GM18498 (cell line): ENCODE measurements at regions not wholly inside any gene's neighbourhood (a gene's known extent, or its start where the extent isn't known, plus 50 kb on each side); places are given as distances from the start of the nearest gene placed in this dataset.

Experiments
- ATAC-seq: cut with Tn5 transposase; IDR thresholded peaks from one replicate; pipeline ENCODE4 v1.9.1; 2021; ENCODE audit warnings: mild to moderate bottlenecking, moderate library complexity; ENCODE audit not compliant: unreplicated experiment

GRCh38 chr2:6326958-6327357, 538.7 kb downstream of the CMPK2 start:
- ATAC-seq, result no peak

- no peak for ATAC-seq
These were observed 528.8 kb downstream of the CMPK2 start for GRCh38 chr2:6336752-6337471.

DNA sequence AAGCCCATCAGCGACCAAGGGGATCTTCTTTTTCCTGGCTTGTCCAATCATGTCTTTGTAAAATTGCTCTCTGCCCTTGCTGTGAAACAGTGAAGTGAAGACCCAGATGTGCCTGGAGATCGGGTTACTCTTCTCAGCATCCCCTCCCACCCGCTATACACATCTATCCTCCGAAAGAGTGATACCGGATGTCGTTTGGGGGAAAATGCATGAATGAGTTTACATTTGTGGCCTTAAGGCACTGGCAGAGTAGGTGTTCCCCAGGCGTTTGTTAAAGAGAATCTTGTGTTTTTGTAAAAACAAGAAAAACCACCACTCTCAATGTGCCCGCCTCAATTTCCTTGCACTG, 528.3 kb downstream of the CMPK2 start:
- ATAC-seq, result no peak

DNA sequence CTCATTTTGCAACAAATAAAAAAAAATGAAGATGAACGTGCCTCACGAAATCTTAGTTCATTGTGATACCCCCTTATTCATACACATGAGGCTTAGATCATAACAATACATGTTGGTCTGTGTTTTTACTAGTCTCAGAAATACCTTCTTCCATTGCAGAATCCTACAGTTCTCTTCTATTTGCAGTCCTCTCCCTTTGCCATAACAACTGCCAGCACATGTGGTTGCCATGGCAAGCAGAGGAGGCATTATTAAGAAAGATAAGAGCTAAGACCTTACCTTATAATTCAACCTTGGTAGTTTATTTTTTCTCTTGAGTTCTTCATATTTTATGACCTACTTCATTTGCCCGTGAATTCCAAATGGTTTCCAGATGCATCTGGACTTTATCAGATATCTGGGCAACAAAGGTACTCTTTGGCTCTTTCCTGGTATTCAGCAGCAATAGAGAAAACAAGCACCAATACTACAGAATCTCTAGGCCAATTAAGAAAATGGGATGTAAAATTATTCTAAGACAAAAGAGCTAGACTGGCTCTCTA, 524.0 kb downstream of the CMPK2 start:
- no peak for ATAC-seq

GRCh38 chr2:6342273-6342920, 523.3 kb downstream of the CMPK2 start:
- ATAC-seq, result no peak

DNA sequence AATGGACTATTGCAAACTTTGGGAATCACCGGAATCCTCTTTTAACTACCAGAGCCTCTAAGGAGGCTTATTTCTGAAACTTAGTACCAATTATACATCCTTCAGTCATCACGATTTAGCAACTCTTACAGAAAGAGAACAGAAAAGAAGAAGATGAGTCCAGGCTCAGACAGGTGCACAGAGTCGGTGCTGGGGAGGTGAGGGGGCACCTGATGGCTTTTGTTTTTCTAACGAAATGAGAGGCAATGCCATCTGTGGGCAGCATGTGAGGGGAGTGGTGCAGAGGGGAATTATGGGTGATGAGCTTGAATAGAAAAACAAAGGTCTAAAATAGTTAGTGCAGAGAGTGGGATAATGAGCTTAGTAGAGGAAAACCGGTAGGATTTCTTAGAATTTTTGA, 522.6 kb downstream of the CMPK2 start:
- no peak for ATAC-seq

GRCh38 chr2:6352247-6352646, 513.5 kb downstream of the CMPK2 start:
- peak; percentile 79 for ATAC-seq

DNA sequence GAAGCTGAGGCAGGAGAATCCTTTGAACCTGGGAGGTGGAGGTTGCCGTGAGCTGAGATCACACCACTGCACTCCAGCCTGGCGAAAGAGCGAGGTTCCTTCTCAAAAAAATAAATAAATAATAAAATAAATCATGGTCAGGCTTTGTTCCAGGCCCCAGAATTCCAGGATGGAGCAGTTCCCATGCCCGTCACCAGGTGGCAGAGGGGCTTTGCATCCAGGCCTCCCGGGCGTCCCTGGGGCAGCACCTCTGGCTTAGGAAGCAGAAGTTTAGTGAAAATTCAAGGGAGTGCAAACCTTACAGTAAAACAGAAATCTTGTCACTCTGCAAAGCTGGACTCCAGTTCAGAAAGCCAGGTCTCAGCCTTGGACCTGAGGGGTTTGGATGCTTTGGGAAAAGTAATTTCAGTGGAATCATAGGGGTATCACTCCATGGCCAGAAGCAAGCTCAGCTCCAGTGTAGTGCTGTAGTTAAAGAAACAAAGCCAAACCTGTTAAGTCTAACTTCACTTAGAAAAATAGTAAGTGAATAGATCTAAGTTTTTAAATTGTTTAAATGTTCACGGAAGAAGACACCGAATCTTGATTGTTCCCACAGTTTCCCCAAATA, 512.7 kb downstream of the CMPK2 start:
- no peak for ATAC-seq

DNA sequence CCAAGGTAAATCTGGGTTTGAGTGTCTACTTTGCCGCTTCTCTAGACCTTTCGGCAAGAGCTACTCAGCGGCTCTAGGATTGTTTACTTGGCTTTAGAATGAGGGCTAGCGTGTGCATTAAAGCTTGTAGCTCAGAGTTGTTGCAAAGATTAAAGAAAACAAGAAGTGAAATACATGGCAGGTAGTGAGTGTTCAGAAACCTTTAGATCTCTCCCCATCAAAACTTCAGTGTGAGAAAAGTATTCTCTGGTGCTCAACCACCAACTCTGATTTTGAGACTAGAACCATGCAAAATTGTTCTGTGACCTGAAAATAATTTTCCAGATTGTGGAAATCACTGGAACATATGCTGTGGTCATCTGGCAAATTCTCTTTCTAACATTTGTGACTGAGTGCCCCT, 512.0 kb downstream of the CMPK2 start:
- peak; percentile 56 for ATAC-seq

- ATAC-seq, result no peak
These were observed 511.2 kb downstream of the CMPK2 start for GRCh38 chr2:6354546-6354945.

- no peak for ATAC-seq
These were observed 509.6 kb downstream of the CMPK2 start for GRCh38 chr2:6355886-6356761.

DNA sequence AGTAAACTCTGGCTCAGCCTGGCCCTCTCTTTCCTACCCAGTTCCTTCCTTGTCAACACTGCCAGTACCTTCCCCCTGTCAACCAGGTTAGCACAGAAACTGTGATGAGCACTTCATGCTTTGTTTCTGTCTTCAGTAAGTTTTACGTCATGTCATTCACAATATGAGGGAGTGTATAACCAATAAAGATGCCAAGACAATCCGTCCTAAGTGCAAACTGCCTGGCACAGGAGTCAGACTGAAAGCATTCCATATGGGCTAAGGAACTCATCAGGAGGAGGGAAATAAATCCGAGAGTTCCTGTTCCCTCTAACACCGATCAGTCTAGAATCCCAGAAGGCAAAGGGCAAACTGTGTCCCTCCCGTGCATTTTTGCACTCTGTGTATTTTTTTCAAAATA, 507.2 kb downstream of the CMPK2 start:
- no peak for ATAC-seq

DNA sequence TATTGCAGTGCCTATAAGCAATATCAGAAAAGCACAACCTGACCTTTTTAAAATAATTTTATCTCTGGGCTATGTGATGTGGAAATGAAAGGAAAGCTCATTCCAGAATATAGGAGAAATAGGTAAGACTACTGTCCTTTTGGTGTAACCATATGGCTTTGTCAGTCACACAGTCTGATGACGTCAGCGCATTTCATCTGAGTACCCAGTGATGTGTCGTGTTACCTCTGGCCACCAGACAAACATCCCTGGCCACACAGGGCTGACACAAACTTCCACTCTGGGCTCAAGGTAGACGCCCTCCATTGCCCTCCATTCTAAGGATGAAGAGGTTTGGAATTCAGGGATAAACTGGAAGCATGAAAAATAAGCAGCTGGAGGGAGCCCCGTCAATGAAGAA, 506.7 kb downstream of the CMPK2 start:
- no peak for ATAC-seq

DNA sequence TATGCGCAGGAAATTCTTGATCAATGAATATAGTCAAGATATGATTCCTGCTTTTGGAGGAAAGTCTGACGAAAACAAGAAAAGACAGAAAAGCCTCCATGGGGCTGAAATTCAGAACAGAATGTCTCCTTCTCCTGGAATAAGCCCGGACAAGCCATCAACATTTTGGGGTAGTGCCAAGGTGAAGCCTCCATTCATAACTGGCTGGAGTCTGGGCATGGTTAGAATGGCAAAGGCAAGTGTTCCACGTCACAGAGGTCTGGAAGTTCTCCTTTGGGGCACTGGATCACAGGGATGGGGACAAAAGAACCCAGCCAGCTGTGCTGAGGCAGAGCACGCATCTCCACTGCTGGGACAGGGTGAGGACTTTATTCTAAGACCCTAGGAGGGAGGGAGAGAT, 505.7 kb downstream of the CMPK2 start:
- no peak for ATAC-seq

DNA sequence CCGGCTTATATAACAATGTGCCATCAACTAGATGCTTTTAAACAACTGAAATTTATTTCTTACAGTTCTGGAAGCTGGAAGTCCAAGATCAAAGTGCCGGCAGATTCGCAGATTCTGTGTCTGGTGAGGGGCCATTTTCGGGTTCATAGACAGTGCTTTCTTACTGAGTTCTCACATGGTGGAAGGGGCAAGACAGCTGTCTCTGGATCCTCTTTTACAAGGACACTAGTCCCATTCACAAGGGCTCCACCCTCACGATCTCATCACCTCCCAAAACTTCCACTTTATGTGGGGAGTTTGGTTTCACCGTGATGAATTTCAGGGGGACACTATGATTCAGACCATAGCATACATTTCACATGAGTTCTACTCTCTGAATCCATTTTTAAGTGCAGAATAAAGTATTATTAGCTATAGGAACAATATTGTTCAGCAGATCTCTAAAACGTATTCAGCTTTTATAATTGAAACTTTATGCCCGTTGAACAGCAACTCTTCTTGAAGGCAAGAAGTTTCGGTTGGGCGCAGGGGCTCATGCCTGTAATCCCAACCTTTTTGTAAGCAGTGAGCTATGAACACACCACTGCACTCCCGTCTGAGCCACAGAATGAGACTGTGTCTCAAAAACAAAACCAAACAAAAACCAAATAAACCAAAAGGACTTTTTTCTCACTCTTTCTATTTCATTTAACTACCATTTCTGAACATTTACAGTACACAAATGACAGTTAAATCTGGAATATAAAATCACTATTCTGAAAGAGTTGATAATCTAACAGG, 502.8 kb downstream of the CMPK2 start:
- ATAC-seq, result no peak

- no peak for ATAC-seq
These were observed 497.4 kb downstream of the CMPK2 start for GRCh38 chr2:6368281-6368680.

GRCh38 chr2:6369266-6369665, 496.4 kb downstream of the CMPK2 start:
- ATAC-seq, result no peak

DNA sequence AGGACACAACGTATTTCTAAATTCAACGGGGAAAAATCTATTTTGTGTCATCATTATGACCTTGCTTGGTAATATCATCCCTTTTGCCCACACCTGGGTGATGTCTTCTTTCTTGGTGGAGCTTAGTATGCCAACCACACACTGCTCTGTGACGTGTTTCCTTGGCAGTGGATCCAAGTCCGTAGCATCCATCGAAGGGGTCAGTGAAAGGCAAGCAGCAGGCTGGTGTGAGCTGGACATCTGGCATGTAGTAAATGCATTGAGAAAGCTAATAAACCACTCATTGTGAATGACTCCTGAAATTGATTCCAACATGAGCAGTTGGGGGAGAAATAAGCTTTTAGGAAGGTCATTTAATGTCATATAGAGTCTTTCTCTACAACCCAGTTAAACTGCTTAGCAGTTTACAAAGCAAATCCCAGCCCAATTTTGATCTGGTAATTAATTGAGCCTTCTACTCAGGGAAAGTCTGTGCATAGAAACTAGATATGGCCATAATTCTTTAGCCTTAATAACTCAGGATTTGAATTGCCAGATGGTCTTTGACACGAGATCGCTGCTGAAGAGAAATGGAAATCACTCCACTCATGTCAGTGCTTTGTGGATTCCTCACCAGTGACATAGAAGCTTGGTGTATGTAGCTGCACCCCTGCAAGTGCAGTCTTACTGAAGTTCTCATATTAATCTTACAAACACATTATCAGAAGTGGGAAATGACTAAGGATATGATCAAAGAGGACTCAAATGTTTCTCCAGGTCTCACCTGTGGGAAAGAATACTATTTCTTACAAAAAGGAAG, 494.8 kb downstream of the CMPK2 start:
- no peak for ATAC-seq

DNA sequence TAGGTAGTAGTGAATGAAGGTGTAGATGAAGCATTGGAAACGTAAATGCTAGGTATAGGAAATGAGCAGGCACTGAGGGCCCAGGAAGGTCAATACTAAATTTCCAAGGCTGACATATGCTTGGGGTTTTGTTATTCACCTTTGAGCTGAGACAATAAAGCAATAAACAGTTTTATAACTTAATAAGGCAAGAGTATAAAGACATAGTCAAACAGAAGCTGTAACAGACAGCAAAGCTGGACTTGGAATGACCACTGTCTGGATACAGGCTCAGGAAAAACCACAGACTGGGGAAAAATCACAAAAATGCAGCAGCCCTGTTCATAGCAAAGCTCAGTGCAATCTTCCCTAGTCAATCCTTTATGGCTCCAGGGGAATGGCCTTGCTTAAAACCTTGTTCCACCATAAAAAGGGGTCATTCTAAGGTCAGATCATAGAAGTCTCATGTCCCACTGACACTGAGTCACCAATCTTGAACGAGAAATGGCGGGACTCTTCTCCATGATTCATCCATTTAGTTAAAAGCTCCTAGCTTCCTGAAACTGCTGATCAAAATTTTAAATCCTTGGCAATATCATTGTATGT, 493.3 kb downstream of the CMPK2 start:
- ATAC-seq, result no peak
